IMR-90 (cell line): ENCODE measurements at regions not wholly inside any gene's neighbourhood (a gene's known extent, or its start where the extent isn't known, plus 50 kb on each side); places are given as distances from the start of the nearest gene placed in this dataset.

ENCODE experiments used
- CEBPB ChIP-seq: IDR thresholded peaks from 2 replicates; pipeline ENCODE4 v1.6.1; 2012; ENCODE audit warnings: low read depth, low read length, improper control_type of control experiment
- CHD1 ChIP-seq: IDR thresholded peaks from 2 replicates; pipeline ENCODE4 v1.6.1; 2012; ENCODE audit warnings: low read depth, low read length, improper control_type of control experiment
- FOS ChIP-seq: fragments of 150-350 bp; IDR thresholded peaks from 2 replicates; pipeline ENCODE4 v1.6.1; 2016; ENCODE audit warnings: low read depth, low read length
- MAFK ChIP-seq: IDR thresholded peaks from 2 replicates; pipeline ENCODE4 v1.6.1; 2012; ENCODE audit warnings: low read depth, low read length, improper control_type of control experiment
- MAZ ChIP-seq: IDR thresholded peaks from 2 replicates; pipeline ENCODE4 v1.6.1; 2012; ENCODE audit warnings: low read depth, mild to moderate bottlenecking, low read length, improper control_type of control experiment, moderate library complexity, borderline replicate concordance
- POLR2A ChIP-seq: IDR thresholded peaks from 2 replicates; pipeline ENCODE4 v1.6.1; 2012; ENCODE audit warnings: mild to moderate bottlenecking, low read depth, low read length
- RAD21 ChIP-seq: IDR thresholded peaks from 2 replicates; pipeline ENCODE4 v1.6.1; 2012; ENCODE audit warnings: low read length, improper control_type of control experiment
- SMC3 ChIP-seq: fragments of 150-350 bp; IDR thresholded peaks from 2 replicates; pipeline ENCODE4 v1.6.1; 2016; ENCODE audit warnings: low read depth, mild to moderate bottlenecking, antibody characterized with exemption, low read length, moderate library complexity
- TF ChIP-seq, protein P1 (sequence below): conservative IDR thresholded peaks from 2 replicates; pipeline ENCODE4 v1.5.1; 2012; ENCODE audit warnings: mild to moderate bottlenecking, low read depth, low read length, improper control_type of control experiment
- TF ChIP-seq, protein P2 (sequence below): fragments of 150-350 bp; IDR thresholded peaks from 2 replicates; pipeline ENCODE4 v1.6.1; 2016; ENCODE audit warnings: low read depth, mild to moderate bottlenecking, low read length, moderate library complexity, borderline replicate concordance

DNA sequence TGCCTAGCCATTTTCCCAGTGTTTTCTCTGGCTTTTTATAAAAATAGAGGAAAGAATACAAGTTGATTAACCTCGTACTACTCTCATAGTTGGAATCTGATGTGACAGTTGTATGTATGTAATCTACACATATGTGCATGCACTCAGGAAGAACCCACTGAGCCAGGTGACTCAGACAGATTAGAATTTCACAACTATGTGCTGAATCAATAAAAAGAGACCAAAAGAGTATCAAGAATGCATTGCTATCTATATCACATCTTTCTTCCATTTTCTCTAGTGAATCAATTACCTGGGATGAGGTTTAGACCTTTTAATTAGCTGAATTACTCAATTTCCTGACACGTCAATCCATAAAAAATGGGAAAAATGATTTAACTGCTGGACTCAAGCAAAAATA is 319.3 kb upstream of the ATP10A start:
- TF ChIP-seq POLR2A, result no peak
- TF ChIP-seq, protein P1, sequence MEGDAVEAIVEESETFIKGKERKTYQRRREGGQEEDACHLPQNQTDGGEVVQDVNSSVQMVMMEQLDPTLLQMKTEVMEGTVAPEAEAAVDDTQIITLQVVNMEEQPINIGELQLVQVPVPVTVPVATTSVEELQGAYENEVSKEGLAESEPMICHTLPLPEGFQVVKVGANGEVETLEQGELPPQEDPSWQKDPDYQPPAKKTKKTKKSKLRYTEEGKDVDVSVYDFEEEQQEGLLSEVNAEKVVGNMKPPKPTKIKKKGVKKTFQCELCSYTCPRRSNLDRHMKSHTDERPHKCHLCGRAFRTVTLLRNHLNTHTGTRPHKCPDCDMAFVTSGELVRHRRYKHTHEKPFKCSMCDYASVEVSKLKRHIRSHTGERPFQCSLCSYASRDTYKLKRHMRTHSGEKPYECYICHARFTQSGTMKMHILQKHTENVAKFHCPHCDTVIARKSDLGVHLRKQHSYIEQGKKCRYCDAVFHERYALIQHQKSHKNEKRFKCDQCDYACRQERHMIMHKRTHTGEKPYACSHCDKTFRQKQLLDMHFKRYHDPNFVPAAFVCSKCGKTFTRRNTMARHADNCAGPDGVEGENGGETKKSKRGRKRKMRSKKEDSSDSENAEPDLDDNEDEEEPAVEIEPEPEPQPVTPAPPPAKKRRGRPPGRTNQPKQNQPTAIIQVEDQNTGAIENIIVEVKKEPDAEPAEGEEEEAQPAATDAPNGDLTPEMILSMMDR, result no peak
- TF ChIP-seq CEBPB, result no peak
- TF ChIP-seq MAFK, result no peak
- no peak for TF ChIP-seq SMC3
- TF ChIP-seq, protein P2, sequence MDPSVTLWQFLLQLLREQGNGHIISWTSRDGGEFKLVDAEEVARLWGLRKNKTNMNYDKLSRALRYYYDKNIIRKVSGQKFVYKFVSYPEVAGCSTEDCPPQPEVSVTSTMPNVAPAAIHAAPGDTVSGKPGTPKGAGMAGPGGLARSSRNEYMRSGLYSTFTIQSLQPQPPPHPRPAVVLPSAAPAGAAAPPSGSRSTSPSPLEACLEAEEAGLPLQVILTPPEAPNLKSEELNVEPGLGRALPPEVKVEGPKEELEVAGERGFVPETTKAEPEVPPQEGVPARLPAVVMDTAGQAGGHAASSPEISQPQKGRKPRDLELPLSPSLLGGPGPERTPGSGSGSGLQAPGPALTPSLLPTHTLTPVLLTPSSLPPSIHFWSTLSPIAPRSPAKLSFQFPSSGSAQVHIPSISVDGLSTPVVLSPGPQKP, result no peak
- no peak for TF ChIP-seq FOS
- no peak for TF ChIP-seq MAZ
- TF ChIP-seq CHD1, result no peak
- TF ChIP-seq RAD21, result no peak
